HEK293 (cell line): ENCODE measurements at regions not wholly inside any gene's neighbourhood (a gene's known extent, or its start where the extent isn't known, plus 50 kb on each side); places are given as distances from the start of the nearest gene placed in this dataset.

ENCODE experiments used
- GFI1B ChIP-seq: fragments of 450-650 bp; formaldehyde crosslinking; IDR thresholded peaks from 2 replicates; pipeline ENCODE4 v1.5.1; 2016; ENCODE audit warnings: missing biosample characterization, missing genetic modification characterization
- GLIS2 ChIP-seq: fragments of 450-650 bp; formaldehyde crosslinking; IDR thresholded peaks from 2 replicates; pipeline ENCODE4 v1.5.1; 2016; ENCODE audit warnings: missing biosample characterization, missing genetic modification characterization
- HOXD13 ChIP-seq: sonication (generic); formaldehyde crosslinking; IDR thresholded peaks from 2 replicates; pipeline ENCODE4 v1.8.0; 2022; ENCODE audit warnings: missing genetic modification reagents, borderline replicate concordance
- OSR2 ChIP-seq: fragments of 450-650 bp; formaldehyde crosslinking; IDR thresholded peaks from 2 replicates; pipeline ENCODE4 v1.5.1; 2016; ENCODE audit warnings: missing biosample characterization, missing genetic modification characterization
- OVOL3 ChIP-seq: fragments of 450-650 bp; formaldehyde crosslinking; IDR thresholded peaks from 2 replicates; pipeline ENCODE4 v1.5.1; 2016; ENCODE audit warnings: missing biosample characterization, missing genetic modification characterization
- SCRT2 ChIP-seq: fragments of 450-650 bp; formaldehyde crosslinking; IDR thresholded peaks from 2 replicates; pipeline ENCODE4 v1.5.1; 2016; ENCODE audit warnings: missing biosample characterization, missing genetic modification characterization
- SP7 ChIP-seq: fragments of 450-650 bp; formaldehyde crosslinking; IDR thresholded peaks from 2 replicates; pipeline ENCODE4 v1.5.1; 2016; ENCODE audit warnings: missing biosample characterization, missing genetic modification characterization
- ZFP41 ChIP-seq: fragments of 450-650 bp; formaldehyde crosslinking; IDR thresholded peaks from 2 replicates; pipeline ENCODE4 v1.5.1; 2016; ENCODE audit warnings: missing biosample characterization, missing genetic modification characterization, borderline replicate concordance
- ZFP69B ChIP-seq: fragments of 450-650 bp; formaldehyde crosslinking; IDR thresholded peaks from 2 replicates; pipeline ENCODE4 v1.5.1; 2016; ENCODE audit warnings: missing biosample characterization, missing genetic modification characterization
- ZIC2 ChIP-seq: fragments of 450-650 bp; formaldehyde crosslinking; IDR thresholded peaks from 2 replicates; pipeline ENCODE4 v1.5.1; 2016; ENCODE audit warnings: missing biosample characterization, missing genetic modification characterization
- ZNF140 ChIP-seq: fragments of 450-650 bp; formaldehyde crosslinking; IDR thresholded peaks from 2 replicates; pipeline ENCODE4 v1.5.1; 2016; ENCODE audit warnings: missing biosample characterization, missing genetic modification characterization
- ZNF202 ChIP-seq: fragments of 450-650 bp; formaldehyde crosslinking; IDR thresholded peaks from 2 replicates; pipeline ENCODE4 v1.5.1; 2016; ENCODE audit warnings: missing biosample characterization, missing genetic modification characterization, borderline replicate concordance
- ZNF292 ChIP-seq: fragments of 450-650 bp; formaldehyde crosslinking; IDR thresholded peaks from 2 replicates; pipeline ENCODE4 v1.5.1; 2016; ENCODE audit warnings: low read depth, missing biosample characterization, missing genetic modification characterization, borderline replicate concordance
- ZNF341 ChIP-seq: fragments of 450-650 bp; formaldehyde crosslinking; IDR thresholded peaks from 2 replicates; pipeline ENCODE4; 2016; ENCODE audit warnings: low read depth, missing biosample characterization, missing genetic modification characterization
- ZNF394 ChIP-seq: fragments of 450-650 bp; formaldehyde crosslinking; IDR thresholded peaks from 2 replicates; pipeline ENCODE4 v1.5.1; 2016; ENCODE audit warnings: missing biosample characterization, missing genetic modification characterization, mild to moderate bottlenecking, moderate library complexity, borderline replicate concordance
- ZNF623 ChIP-seq: fragments of 450-650 bp; formaldehyde crosslinking; IDR thresholded peaks from 2 replicates; pipeline ENCODE4 v1.5.1; 2016; ENCODE audit warnings: missing biosample characterization, missing genetic modification characterization
- ZNF664 ChIP-seq: fragments of 450-650 bp; formaldehyde crosslinking; IDR thresholded peaks from 2 replicates; pipeline ENCODE4 v1.5.1; 2016; ENCODE audit warnings: missing biosample characterization, missing genetic modification characterization
- ZSCAN16 ChIP-seq: fragments of 450-650 bp; formaldehyde crosslinking; IDR thresholded peaks from 2 replicates; pipeline ENCODE4 v1.5.1; 2016; ENCODE audit warnings: missing biosample characterization, missing genetic modification characterization
- TF ChIP-seq, protein P1 (sequence below): fragments of 450-650 bp; formaldehyde crosslinking; IDR thresholded peaks from 2 replicates; pipeline ENCODE4 v1.5.1; 2016; ENCODE audit warnings: missing biosample characterization, missing genetic modification characterization
- TF ChIP-seq, protein P2 (sequence below): fragments of 450-650 bp; formaldehyde crosslinking; IDR thresholded peaks from 2 replicates; pipeline ENCODE4; 2016; ENCODE audit warnings: missing biosample characterization, missing genetic modification characterization
- TF ChIP-seq, protein P3 (sequence below): fragments of 450-650 bp; formaldehyde crosslinking; IDR thresholded peaks from 2 replicates; pipeline ENCODE4 v1.5.1; 2017; ENCODE audit warnings: missing biosample characterization, missing genetic modification characterization
- TF ChIP-seq, protein P4 (sequence below): fragments of 450-650 bp; formaldehyde crosslinking; IDR thresholded peaks from 2 replicates; pipeline ENCODE4 v1.5.1; 2016; ENCODE audit warnings: missing biosample characterization, missing genetic modification characterization
- TF ChIP-seq, protein P5 (sequence below): fragments of 450-650 bp; formaldehyde crosslinking; IDR thresholded peaks from 2 replicates; pipeline ENCODE4 v1.5.1; 2017; ENCODE audit warnings: missing biosample characterization, missing genetic modification characterization
- TF ChIP-seq, protein P6 (sequence below): fragments of 450-650 bp; formaldehyde crosslinking; IDR thresholded peaks from 2 replicates; pipeline ENCODE4 v1.5.1; 2016; ENCODE audit warnings: missing biosample characterization, missing genetic modification characterization
- TF ChIP-seq, protein P7 (sequence below): fragments of 450-650 bp; formaldehyde crosslinking; IDR thresholded peaks from 2 replicates; pipeline ENCODE4 v1.5.1; 2016; ENCODE audit warnings: missing biosample characterization, missing genetic modification characterization
- TF ChIP-seq, protein P8 (sequence below): fragments of 450-650 bp; formaldehyde crosslinking; IDR thresholded peaks from 2 replicates; pipeline ENCODE4 v1.5.1; 2017; ENCODE audit warnings: missing biosample characterization, missing genetic modification characterization

DNA sequence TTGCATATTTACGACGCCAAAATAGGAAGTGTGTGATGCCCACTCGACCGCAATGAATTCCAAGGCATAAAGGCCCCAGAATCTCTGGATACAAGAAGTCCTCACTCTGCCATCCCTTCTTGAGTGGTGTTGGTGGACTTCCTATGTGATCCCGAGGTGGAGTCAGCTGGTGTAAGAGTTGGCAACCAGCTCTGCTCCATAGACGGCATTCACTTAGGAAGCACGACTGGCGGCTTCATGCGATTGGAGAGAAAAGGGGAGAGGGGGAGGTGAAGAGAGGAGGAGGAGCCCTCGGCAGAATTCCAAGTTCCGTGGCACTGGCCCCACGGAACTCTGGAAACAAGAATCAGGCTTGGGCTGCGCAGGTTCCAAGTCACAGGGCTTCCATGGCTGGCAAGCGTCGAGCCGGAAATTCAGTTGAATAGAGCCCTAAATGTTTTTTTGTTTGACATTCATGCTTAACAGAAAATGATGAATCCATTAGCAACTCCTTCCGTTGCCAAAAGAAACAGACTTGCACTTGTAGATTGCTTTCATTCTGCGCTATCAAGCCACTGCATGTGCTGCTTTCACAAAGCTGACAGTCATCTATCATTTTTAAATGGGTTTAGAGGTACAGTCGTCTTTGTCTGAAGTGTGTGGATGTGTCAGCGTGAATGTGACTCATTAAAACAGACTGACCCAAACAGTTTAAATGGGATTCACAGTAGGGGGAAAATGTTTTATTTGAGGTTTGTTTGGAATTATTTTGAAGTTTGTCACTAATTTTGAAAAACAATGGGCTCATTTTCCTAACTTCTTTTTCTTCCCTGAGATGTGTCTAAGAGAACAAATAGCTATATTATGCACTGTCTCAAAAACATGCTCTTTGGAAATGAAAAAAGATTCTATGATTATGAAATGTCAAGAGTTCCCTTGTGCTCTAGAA lies 428.3 kb upstream of the ATP11B start (continued):
- TF ChIP-seq ZNF664 (tag by site-specific recombination) (peak; percentile 52), ZIC2 (peak; percentile 65), HOXD13 (peak; percentile 85), GLIS2 (tag by site-specific recombination) (no peak; the same call in 1 of the 2 replicates), ZNF292 (tag by site-specific recombination) (no peak), SP7 (peak; percentile 95), ZNF140 (tag by site-specific recombination) (no peak), ZFP69B (tag by site-specific recombination) (peak; percentile 64), SCRT2 (peak; percentile 97), ZNF623 (tag by site-specific recombination) (no peak), OSR2 (peak; percentile 98), ZFP41 (tag by site-specific recombination) (no peak), GFI1B (tag by site-specific recombination) (peak; percentile 92), ZNF341 (peak; percentile 74), ZSCAN16 (tag by site-specific recombination) (peak; percentile 15; the same call in 1 of the 2 replicates), ZNF202 (tag by site-specific recombination) (no peak), ZNF394 (peak; percentile 64; the same call in 1 of the 2 replicates), OVOL3 (tag by site-specific recombination) (peak; percentile 92)
- TF ChIP-seq, protein P1, sequence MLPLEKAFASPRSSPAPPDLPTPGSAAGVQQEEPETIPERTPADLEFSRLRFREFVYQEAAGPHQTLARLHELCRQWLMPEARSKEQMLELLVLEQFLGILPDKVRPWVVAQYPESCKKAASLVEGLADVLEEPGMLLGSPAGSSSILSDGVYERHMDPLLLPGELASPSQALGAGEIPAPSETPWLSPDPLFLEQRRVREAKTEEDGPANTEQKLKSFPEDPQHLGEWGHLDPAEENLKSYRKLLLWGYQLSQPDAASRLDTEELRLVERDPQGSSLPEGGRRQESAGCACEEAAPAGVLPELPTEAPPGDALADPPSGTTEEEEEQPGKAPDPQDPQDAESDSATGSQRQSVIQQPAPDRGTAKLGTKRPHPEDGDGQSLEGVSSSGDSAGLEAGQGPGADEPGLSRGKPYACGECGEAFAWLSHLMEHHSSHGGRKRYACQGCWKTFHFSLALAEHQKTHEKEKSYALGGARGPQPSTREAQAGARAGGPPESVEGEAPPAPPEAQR (tag by site-specific recombination): no peak; the same call in 1 of the 2 replicates
- TF ChIP-seq, protein P2, sequence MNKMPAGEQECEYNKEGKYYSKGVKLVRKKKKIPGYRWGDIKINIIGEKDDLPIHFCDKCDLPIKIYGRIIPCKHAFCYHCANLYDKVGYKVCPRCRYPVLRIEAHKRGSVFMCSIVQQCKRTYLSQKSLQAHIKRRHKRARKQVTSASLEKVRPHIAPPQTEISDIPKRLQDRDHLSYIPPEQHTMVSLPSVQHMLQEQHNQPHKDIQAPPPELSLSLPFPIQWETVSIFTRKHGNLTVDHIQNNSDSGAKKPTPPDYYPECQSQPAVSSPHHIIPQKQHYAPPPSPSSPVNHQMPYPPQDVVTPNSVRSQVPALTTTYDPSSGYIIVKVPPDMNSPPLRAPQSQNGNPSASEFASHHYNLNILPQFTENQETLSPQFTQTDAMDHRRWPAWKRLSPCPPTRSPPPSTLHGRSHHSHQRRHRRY (tag by site-specific recombination): peak; percentile 50; the same call in 1 of the 2 replicates
- TF ChIP-seq, protein P3, sequence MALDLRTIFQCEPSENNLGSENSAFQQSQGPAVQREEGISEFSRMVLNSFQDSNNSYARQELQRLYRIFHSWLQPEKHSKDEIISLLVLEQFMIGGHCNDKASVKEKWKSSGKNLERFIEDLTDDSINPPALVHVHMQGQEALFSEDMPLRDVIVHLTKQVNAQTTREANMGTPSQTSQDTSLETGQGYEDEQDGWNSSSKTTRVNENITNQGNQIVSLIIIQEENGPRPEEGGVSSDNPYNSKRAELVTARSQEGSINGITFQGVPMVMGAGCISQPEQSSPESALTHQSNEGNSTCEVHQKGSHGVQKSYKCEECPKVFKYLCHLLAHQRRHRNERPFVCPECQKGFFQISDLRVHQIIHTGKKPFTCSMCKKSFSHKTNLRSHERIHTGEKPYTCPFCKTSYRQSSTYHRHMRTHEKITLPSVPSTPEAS (tag by site-specific recombination): peak; percentile 40; the same call in 1 of the 2 replicates
- TF ChIP-seq, protein P4, sequence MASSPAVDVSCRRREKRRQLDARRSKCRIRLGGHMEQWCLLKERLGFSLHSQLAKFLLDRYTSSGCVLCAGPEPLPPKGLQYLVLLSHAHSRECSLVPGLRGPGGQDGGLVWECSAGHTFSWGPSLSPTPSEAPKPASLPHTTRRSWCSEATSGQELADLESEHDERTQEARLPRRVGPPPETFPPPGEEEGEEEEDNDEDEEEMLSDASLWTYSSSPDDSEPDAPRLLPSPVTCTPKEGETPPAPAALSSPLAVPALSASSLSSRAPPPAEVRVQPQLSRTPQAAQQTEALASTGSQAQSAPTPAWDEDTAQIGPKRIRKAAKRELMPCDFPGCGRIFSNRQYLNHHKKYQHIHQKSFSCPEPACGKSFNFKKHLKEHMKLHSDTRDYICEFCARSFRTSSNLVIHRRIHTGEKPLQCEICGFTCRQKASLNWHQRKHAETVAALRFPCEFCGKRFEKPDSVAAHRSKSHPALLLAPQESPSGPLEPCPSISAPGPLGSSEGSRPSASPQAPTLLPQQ: peak; percentile 69
- TF ChIP-seq, protein P5, sequence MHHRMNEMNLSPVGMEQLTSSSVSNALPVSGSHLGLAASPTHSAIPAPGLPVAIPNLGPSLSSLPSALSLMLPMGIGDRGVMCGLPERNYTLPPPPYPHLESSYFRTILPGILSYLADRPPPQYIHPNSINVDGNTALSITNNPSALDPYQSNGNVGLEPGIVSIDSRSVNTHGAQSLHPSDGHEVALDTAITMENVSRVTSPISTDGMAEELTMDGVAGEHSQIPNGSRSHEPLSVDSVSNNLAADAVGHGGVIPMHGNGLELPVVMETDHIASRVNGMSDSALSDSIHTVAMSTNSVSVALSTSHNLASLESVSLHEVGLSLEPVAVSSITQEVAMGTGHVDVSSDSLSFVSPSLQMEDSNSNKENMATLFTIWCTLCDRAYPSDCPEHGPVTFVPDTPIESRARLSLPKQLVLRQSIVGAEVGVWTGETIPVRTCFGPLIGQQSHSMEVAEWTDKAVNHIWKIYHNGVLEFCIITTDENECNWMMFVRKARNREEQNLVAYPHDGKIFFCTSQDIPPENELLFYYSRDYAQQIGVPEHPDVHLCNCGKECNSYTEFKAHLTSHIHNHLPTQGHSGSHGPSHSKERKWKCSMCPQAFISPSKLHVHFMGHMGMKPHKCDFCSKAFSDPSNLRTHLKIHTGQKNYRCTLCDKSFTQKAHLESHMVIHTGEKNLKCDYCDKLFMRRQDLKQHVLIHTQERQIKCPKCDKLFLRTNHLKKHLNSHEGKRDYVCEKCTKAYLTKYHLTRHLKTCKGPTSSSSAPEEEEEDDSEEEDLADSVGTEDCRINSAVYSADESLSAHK (tag by site-specific recombination): peak; percentile 94
- TF ChIP-seq, protein P6, sequence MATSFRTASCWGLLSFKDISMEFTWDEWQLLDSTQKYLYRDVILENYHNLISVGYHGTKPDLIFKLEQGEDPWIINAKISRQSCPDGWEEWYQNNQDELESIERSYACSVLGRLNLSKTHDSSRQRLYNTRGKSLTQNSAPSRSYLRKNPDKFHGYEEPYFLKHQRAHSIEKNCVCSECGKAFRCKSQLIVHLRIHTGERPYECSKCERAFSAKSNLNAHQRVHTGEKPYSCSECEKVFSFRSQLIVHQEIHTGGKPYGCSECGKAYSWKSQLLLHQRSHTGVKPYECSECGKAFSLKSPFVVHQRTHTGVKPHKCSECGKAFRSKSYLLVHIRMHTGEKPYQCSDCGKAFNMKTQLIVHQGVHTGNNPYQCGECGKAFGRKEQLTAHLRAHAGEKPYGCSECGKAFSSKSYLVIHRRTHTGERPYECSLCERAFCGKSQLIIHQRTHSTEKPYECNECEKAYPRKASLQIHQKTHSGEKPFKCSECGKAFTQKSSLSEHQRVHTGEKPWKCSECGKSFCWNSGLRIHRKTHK (tag by site-specific recombination): no peak
- TF ChIP-seq, protein P7, sequence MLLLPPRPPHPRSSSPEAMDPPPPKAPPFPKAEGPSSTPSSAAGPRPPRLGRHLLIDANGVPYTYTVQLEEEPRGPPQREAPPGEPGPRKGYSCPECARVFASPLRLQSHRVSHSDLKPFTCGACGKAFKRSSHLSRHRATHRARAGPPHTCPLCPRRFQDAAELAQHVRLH (tag by site-specific recombination): peak; percentile 90
- TF ChIP-seq, protein P8, sequence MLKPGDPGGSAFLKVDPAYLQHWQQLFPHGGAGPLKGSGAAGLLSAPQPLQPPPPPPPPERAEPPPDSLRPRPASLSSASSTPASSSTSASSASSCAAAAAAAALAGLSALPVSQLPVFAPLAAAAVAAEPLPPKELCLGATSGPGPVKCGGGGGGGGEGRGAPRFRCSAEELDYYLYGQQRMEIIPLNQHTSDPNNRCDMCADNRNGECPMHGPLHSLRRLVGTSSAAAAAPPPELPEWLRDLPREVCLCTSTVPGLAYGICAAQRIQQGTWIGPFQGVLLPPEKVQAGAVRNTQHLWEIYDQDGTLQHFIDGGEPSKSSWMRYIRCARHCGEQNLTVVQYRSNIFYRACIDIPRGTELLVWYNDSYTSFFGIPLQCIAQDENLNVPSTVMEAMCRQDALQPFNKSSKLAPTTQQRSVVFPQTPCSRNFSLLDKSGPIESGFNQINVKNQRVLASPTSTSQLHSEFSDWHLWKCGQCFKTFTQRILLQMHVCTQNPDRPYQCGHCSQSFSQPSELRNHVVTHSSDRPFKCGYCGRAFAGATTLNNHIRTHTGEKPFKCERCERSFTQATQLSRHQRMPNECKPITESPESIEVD: peak; percentile 96
